Erythroblast (primary cell): ENCODE measurements at regions not wholly inside any gene's neighbourhood (a gene's known extent, or its start where the extent isn't known, plus 50 kb on each side); places are given as distances from the start of the nearest gene placed in this dataset.

Experiments used
- GATA1 ChIP-seq: IDR thresholded peaks from 2 replicates; pipeline ENCODE4 v1.6.1; 2011; ENCODE audit warnings: low read depth, mild to moderate bottlenecking, control low read depth, low read length, moderate library complexity
- POLR2A ChIP-seq: IDR thresholded peaks from 2 replicates; pipeline ENCODE4 v1.6.1; 2011; ENCODE audit warnings: mild to moderate bottlenecking, low read length

GRCh38 chr10:47114680-47115186 lies 185.3 kb upstream of the GDF10 start:
- no peak for TF ChIP-seq POLR2A
- TF ChIP-seq GATA1 = no peak
